Lung (tissue), 11 donors: ENCODE measurements at regions not wholly inside any gene's neighbourhood (a gene's known extent, or its start where the extent isn't known, plus 50 kb on each side); places are given as distances from the start of the nearest gene placed in this dataset.
A peak's percentile ranks its signal among the peaks of the same experiment; 100 is the strongest.

Experiments used
- ATAC-seq: fragments of 200-7000 bp; cut with Tn5 transposase; one replicate; pipeline ENCODE4 v1.9.1; 2020; ENCODE audit warnings: moderate number of reproducible peaks; ENCODE audit not compliant: insufficient read depth, low FRiP score
- DNase-seq, 3 donors: peaks; one replicate each; pipeline ENCODE4 v3.0.0-alpha.2; 2013 to 2017
- H3K27ac ChIP-seq, 2 donors: one replicate each; pipeline ENCODE4 v1.5.1; 2013; ENCODE audit warnings: mild to moderate bottlenecking in 2 of 2, moderate library complexity in 2 of 2, control low read depth in 1 of 2, inconsistent platforms in 1 of 2, low read depth in 1 of 2, low read length in 1 of 2
- H3K27me3 ChIP-seq, 3 donors: one replicate each; pipeline ENCODE4 v1.5.1; 2013; ENCODE audit warnings: low read length in 2 of 3; ENCODE audit not compliant: control insufficient read depth in 3 of 3, insufficient read depth in 3 of 3
- H3K36me3 ChIP-seq, 4 donors: one replicate each; pipeline ENCODE4 v1.5.1; 2013; ENCODE audit warnings: low read length in 4 of 4, mild to moderate bottlenecking in 1 of 4, moderate library complexity in 1 of 4; ENCODE audit not compliant: control insufficient read depth in 4 of 4, insufficient read depth in 4 of 4
- H3K4me1 ChIP-seq, 5 donors: one replicate each; pipeline ENCODE4 v1.5.1; 2013; ENCODE audit warnings: low read length in 5 of 5, mild to moderate bottlenecking in 2 of 5, moderate library complexity in 1 of 5; ENCODE audit not compliant: control insufficient read depth in 5 of 5, insufficient read depth in 5 of 5
- H3K4me3 ChIP-seq: one replicate; pipeline ENCODE4 v1.5.1; 2013; ENCODE audit warnings: mild to moderate bottlenecking, control low read depth, moderate library complexity
- H3K9ac ChIP-seq, 2 donors: one replicate each; pipeline ENCODE4 v1.5.1; 2013; ENCODE audit warnings: low read length in 2 of 2, control low read depth in 1 of 2; ENCODE audit not compliant: insufficient read depth in 1 of 2
- H3K9me3 ChIP-seq, 4 donors: one replicate each; pipeline ENCODE4 v1.5.1; 2013; ENCODE audit warnings: low read length in 3 of 4, mild to moderate bottlenecking in 1 of 4, moderate library complexity in 1 of 4; ENCODE audit not compliant: control insufficient read depth in 4 of 4, insufficient read depth in 3 of 4
- WGBS, 2 donors: extraction: QIAGEN DNeasy Blood & Tissue Kit; methylation state at CpG; one replicate each; pipeline ENCODE4 v1.1.7; 2013; 5-methylcytosine and 5-hydroxymethylcytosine counted together
- TF ChIP-seq, protein P1 (sequence below): IDR thresholded peaks from 2 replicates; pipeline ENCODE4 v1.5.1; 2012; ENCODE audit warnings: mild to moderate bottlenecking; ENCODE audit errors: control extremely low read depth, extremely low read depth
- donor health status: control.
- donor health status: control.
- donor health status: Bipolar disorder and iron deficiency.
- donor health status: healthy.
- donor health status: DM: yes; HTN: yes; CAD: no.

- peaks cover 0 to 14% (median 0%) of the 10 kb centered on the region in 5 donors for H3K4me1 ChIP-seq
- TF ChIP-seq, protein P1, sequence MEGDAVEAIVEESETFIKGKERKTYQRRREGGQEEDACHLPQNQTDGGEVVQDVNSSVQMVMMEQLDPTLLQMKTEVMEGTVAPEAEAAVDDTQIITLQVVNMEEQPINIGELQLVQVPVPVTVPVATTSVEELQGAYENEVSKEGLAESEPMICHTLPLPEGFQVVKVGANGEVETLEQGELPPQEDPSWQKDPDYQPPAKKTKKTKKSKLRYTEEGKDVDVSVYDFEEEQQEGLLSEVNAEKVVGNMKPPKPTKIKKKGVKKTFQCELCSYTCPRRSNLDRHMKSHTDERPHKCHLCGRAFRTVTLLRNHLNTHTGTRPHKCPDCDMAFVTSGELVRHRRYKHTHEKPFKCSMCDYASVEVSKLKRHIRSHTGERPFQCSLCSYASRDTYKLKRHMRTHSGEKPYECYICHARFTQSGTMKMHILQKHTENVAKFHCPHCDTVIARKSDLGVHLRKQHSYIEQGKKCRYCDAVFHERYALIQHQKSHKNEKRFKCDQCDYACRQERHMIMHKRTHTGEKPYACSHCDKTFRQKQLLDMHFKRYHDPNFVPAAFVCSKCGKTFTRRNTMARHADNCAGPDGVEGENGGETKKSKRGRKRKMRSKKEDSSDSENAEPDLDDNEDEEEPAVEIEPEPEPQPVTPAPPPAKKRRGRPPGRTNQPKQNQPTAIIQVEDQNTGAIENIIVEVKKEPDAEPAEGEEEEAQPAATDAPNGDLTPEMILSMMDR: no peak
- H3K9me3 ChIP-seq: no peaks in the 10 kb centered on the region
- 93 to 94% methylated on average over 2 of the region's 2 CpGs for WGBS, 2 donors
- DNase-seq: no peak
- H3K27me3 ChIP-seq: no peaks in the 10 kb centered on the region
- no peak for ATAC-seq
- no peaks in the 10 kb centered on the region for H3K36me3 ChIP-seq
- no peak overlapping the region for H3K9ac ChIP-seq
- H3K27ac ChIP-seq: no peak overlapping the region
- H3K4me3 ChIP-seq: no peak overlapping the region
Observed at GRCh38 chr1:95311762-95312161, 77.8 kb downstream of the RWDD3 start.

DNA sequence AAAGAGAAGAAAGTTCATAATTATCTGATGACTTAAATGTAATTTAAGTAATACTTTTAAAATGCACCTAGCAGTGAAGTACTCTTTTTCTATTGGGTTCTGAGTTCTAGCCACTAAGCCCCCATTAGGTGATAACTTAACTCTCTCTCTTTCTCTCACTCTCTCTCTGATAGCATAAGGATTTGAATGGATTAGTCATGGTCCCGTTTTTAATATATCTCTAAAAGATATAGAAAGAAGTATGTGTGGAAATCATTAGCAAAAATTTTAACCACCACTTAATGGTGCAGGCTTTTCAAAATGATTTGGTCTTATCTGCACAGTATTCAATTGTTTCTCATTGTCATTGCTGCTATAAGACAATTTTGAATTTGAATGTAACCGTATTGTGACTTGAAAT lies 78.2 kb downstream of the RWDD3 start:
- no peak overlapping the region for H3K27ac ChIP-seq
- TF ChIP-seq, protein P1: no peak
- DNase-seq (no peak), ATAC-seq (no peak)
- H3K36me3 ChIP-seq: no peaks in the 10 kb centered on the region
- no peak overlapping the region for H3K9ac ChIP-seq
- no peak overlapping the region for H3K4me3 ChIP-seq
- no peaks in the 10 kb centered on the region for H3K27me3 ChIP-seq
- no peaks in the 10 kb centered on the region for H3K9me3 ChIP-seq
- 70 to 83% methylated on average over 2 of the region's 2 CpGs for WGBS, 2 donors
- peaks cover 0 to 14% (median 0%) of the 10 kb centered on the region in 5 donors for H3K4me1 ChIP-seq

GRCh38 chr1:95313527-95313926 lies 79.5 kb downstream of the RWDD3 start:
- 64 to 85% methylated on average over 3 of the region's 3 CpGs for WGBS, 2 donors
- TF ChIP-seq, protein P1: no peak
- Histone ChIP-seq H3K36me3 (no peaks in the 10 kb centered on the region), H3K9ac (no peak overlapping the region), H3K4me3 (no peak overlapping the region), H3K27me3 (no peaks in the 10 kb centered on the region), H3K9me3 (peaks cover 0 to 2% (median 0%) of the 10 kb centered on the region in 4 donors), H3K27ac (no peak overlapping the region), H3K4me1 (peaks cover 0 to 11% (median 0%) of the 10 kb centered on the region in 5 donors)
- DNase-seq (peak in 1 of 3 donors; percentile 24), ATAC-seq (no peak)

DNA sequence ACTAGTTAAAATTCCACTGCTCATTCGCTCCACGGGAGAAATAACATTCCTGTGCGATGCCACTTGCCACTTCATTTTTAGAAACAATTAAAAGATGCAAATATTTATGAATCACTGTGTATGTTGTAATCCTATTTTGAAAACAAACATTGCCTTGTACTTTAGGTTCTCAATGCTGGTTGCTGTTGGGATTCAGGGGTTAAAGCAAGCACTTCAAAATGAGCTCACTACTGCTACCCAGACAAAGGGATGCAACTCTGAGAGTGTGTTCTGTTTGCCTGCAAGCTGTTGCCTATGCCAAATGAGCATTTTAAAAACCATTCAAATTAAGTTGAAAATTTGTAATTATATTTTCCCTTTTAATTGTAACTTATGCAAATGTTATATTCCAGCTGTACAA lies 87.5 kb downstream of the RWDD3 start:
- Histone ChIP-seq H3K27ac (no peak overlapping the region), H3K36me3 (no peaks in the 10 kb centered on the region), H3K4me1 (no peaks in the 10 kb centered on the region), H3K9ac (peak overlapping the region in 1 of 2 donors; percentile 59), H3K4me3 (no peak overlapping the region), H3K9me3 (peaks cover 0 to 5% (median 0%) of the 10 kb centered on the region in 4 donors), H3K27me3 (no peaks in the 10 kb centered on the region)
- peak in 2 of 3 donors; percentile 37 to 48 for DNase-seq
- WGBS, 2 donors: 54 to 82% methylated on average over 3 of the region's 3 CpGs
- TF ChIP-seq, protein P1: no peak
- no peak for ATAC-seq
